AG20443 (cell line): ENCODE measurements at regions not wholly inside any gene's neighbourhood (a gene's known extent, or its start where the extent isn't known, plus 50 kb on each side); places are given as distances from the start of the nearest gene placed in this dataset.
A peak's percentile ranks its signal among the peaks of the same experiment; 100 is the strongest.

Experiments
- DNase-seq: peaks from one replicate; pipeline ENCODE4 v3.0.0; 2012; ENCODE audit warnings: low spot score, mixed read lengths

- no peak for DNase-seq
Measured at GRCh38 chr9:78863531-78863930, 566.6 kb downstream of the PSAT1 start.

- no peak for DNase-seq
Measured at GRCh38 chr9:78865737-78866136, 568.8 kb downstream of the PSAT1 start.

- DNase-seq: peak; percentile 83
Measured at GRCh38 chr9:78866207-78867132, 569.5 kb downstream of the PSAT1 start.

- DNase-seq: no peak
Measured at GRCh38 chr9:78871086-78871451, 574.1 kb downstream of the PSAT1 start.

GRCh38 chr9:78871452-78872331 is 574.8 kb downstream of the PSAT1 start:
- peak; percentile 53 for DNase-seq

GRCh38 chr9:78874061-78874460 is 577.1 kb downstream of the PSAT1 start:
- DNase-seq: no peak

GRCh38 chr9:78879324-78880100 is 582.6 kb downstream of the PSAT1 start:
- no peak for DNase-seq

- DNase-seq: no peak
Measured at GRCh38 chr9:78881295-78881694, 584.4 kb downstream of the PSAT1 start.

GRCh38 chr9:78882481-78882880 is 585.6 kb downstream of the PSAT1 start:
- DNase-seq: no peak

- no peak for DNase-seq
Measured at GRCh38 chr9:78884611-78885150, 587.8 kb downstream of the PSAT1 start.

GRCh38 chr9:78892182-78892581 is 595.3 kb downstream of the PSAT1 start:
- DNase-seq: no peak

- no peak for DNase-seq
Measured at GRCh38 chr9:78892769-78893168, 595.8 kb downstream of the PSAT1 start.

GRCh38 chr9:78893774-78894401 is 597.0 kb downstream of the PSAT1 start:
- no peak for DNase-seq

GRCh38 chr9:78896479-78896878 is 599.6 kb downstream of the PSAT1 start:
- DNase-seq: no peak

- DNase-seq: no peak
Measured at GRCh38 chr9:78898234-78898633, 601.3 kb downstream of the PSAT1 start.

GRCh38 chr9:78899006-78899405 is 602.1 kb downstream of the PSAT1 start:
- DNase-seq: no peak

- no peak for DNase-seq
Measured at GRCh38 chr9:78900500-78900899, 603.6 kb downstream of the PSAT1 start.

GRCh38 chr9:78902051-78902450 is 605.1 kb downstream of the PSAT1 start:
- DNase-seq: no peak

- no peak for DNase-seq
Measured at GRCh38 chr9:78903581-78903980, 606.7 kb downstream of the PSAT1 start.

GRCh38 chr9:78904686-78905085 is 607.8 kb downstream of the PSAT1 start:
- DNase-seq: no peak

- no peak for DNase-seq
Measured at GRCh38 chr9:78905387-78905786, 608.5 kb downstream of the PSAT1 start.
